H9 (cell line): ENCODE measurements at regions not wholly inside any gene's neighbourhood (a gene's known extent, or its start where the extent isn't known, plus 50 kb on each side); places are given as distances from the start of the nearest gene placed in this dataset.

Experiments used
- DNase-seq: peaks from one replicate; pipeline ENCODE4 v3.0.0-alpha.2; 2017
- H2AFZ ChIP-seq: one replicate; pipeline ENCODE4 v1.6.1; 2013; ENCODE audit warnings: mild to moderate bottlenecking, low read length, control low read depth, moderate library complexity
- H2AK5ac ChIP-seq: 2 replicates; pipeline ENCODE4 v1.6.1; 2013; ENCODE audit warnings: low read length, control low read depth, mixed read lengths; ENCODE audit not compliant: insufficient read length
- H2BK120ac ChIP-seq: one replicate; pipeline ENCODE4 v1.6.1; 2013; ENCODE audit warnings: low read depth, mild to moderate bottlenecking, low read length, control low read depth, inconsistent platforms; ENCODE audit not compliant: poor library complexity, severe bottlenecking
- H2BK12ac ChIP-seq: 2 replicates; pipeline ENCODE4 v1.6.1; 2013; ENCODE audit warnings: low read length, control low read depth, mixed read lengths, low read depth; ENCODE audit not compliant: insufficient read length
- H2BK15ac ChIP-seq: 2 replicates; pipeline ENCODE4 v1.6.1; 2013; ENCODE audit warnings: low read depth, low read length, control low read depth
- H2BK20ac ChIP-seq: one replicate; pipeline ENCODE4 v1.6.1; 2013; ENCODE audit warnings: low read depth, mild to moderate bottlenecking, low read length, control low read depth, inconsistent platforms; ENCODE audit not compliant: poor library complexity, severe bottlenecking
- H2BK5ac ChIP-seq: 2 replicates; pipeline ENCODE4 v1.6.1; 2013; ENCODE audit warnings: low read length, control low read depth, mixed read lengths; ENCODE audit not compliant: insufficient read length
- H3K14ac ChIP-seq: 2 replicates; pipeline ENCODE4 v1.6.1; 2013; ENCODE audit warnings: low read length, control low read depth; ENCODE audit not compliant: insufficient read depth
- H3K18ac ChIP-seq: 2 replicates; pipeline ENCODE4 v1.6.1; 2013; ENCODE audit warnings: low read depth, mild to moderate bottlenecking, mixed read lengths, low read length, control low read depth; ENCODE audit not compliant: insufficient read length
- H3K23ac ChIP-seq: 2 replicates; pipeline ENCODE4 v1.6.1; 2013; ENCODE audit warnings: low read length, control low read depth, mixed read lengths, low read depth; ENCODE audit not compliant: insufficient read length
- H3K23me2 ChIP-seq: 2 replicates; pipeline ENCODE4 v1.6.1; 2013; ENCODE audit warnings: low read depth, mild to moderate bottlenecking, mixed read lengths, low read length, control low read depth; ENCODE audit not compliant: insufficient read length, poor library complexity, severe bottlenecking
- H3K27ac ChIP-seq: 2 replicates; pipeline ENCODE4 v1.5.1; 2013; ENCODE audit warnings: low read length, control low read depth, mixed read lengths, low read depth; ENCODE audit not compliant: insufficient read length
- H3K27me3 ChIP-seq: 2 replicates; pipeline ENCODE4 v1.6.1; 2013; ENCODE audit warnings: low read length, control low read depth, inconsistent platforms; ENCODE audit not compliant: insufficient read depth
- H3K4ac ChIP-seq: 2 replicates; pipeline ENCODE4 v1.6.1; 2013; ENCODE audit warnings: low read depth, mild to moderate bottlenecking, control low read depth, inconsistent platforms, low read length, moderate library complexity
- H3K4me1 ChIP-seq: 2 replicates; pipeline ENCODE4 v1.6.1; 2013; ENCODE audit warnings: low read length, control low read depth, inconsistent platforms; ENCODE audit not compliant: insufficient read depth
- H3K4me2 ChIP-seq: 2 replicates; pipeline ENCODE4 v1.6.1; 2013; ENCODE audit warnings: low read length, control low read depth, mixed read lengths; ENCODE audit not compliant: insufficient read length, insufficient read depth
- H3K56ac ChIP-seq: 2 replicates; pipeline ENCODE4 v1.6.1; 2013; ENCODE audit warnings: low read depth, mild to moderate bottlenecking, mixed read lengths, low read length, control low read depth; ENCODE audit not compliant: insufficient read length
- H3K79me1 ChIP-seq: 2 replicates; pipeline ENCODE4 v1.6.1; 2013; ENCODE audit warnings: low read depth, mild to moderate bottlenecking, moderate library complexity, low read length, control low read depth, inconsistent platforms; ENCODE audit not compliant: insufficient read depth, poor library complexity, severe bottlenecking
- H3K79me2 ChIP-seq: 2 replicates; pipeline ENCODE4 v1.6.1; 2013; ENCODE audit warnings: low read length, control low read depth, inconsistent platforms; ENCODE audit not compliant: insufficient read depth
- H3K9ac ChIP-seq: 2 replicates; pipeline ENCODE4 v1.6.1; 2013; ENCODE audit warnings: low read length, control low read depth, mixed read lengths; ENCODE audit not compliant: insufficient read length; ENCODE audit errors: extremely low read depth
- H3K9me3 ChIP-seq: one replicate; pipeline ENCODE4 v1.6.1; 2013; ENCODE audit warnings: low read depth, low read length, inconsistent platforms; ENCODE audit not compliant: control insufficient read depth
- H3T11ph ChIP-seq: one replicate; pipeline ENCODE4 v1.6.1; 2013; ENCODE audit warnings: mild to moderate bottlenecking, low read length, control low read depth, inconsistent platforms
- H4K20me1 ChIP-seq: one replicate; pipeline ENCODE4 v1.6.1; 2013; ENCODE audit not compliant: control insufficient read depth, insufficient read length, insufficient read depth
- H4K5ac ChIP-seq: 2 replicates; pipeline ENCODE4 v1.6.1; 2013; ENCODE audit warnings: low read depth, mild to moderate bottlenecking, mixed read lengths, low read length, control low read depth; ENCODE audit not compliant: insufficient read length
- H4K8ac ChIP-seq: replicated peaks from 2 replicates; pipeline ENCODE4 v1.6.1; 2013; ENCODE audit warnings: low read length, control low read depth, mixed read lengths, low read depth; ENCODE audit not compliant: insufficient read length
- H4K91ac ChIP-seq: 2 replicates; pipeline ENCODE4 v1.6.1; 2013; ENCODE audit warnings: low read depth, mild to moderate bottlenecking, moderate library complexity, mixed read lengths, low read length, control low read depth; ENCODE audit not compliant: insufficient read length
- H3K27ac Mint-ChIP-seq, 3 experiments: 2 replicates in 2 of 3; 3 replicates in 1 of 3; pipeline ENCODE4 v1.8.0; 2020 to 2021; ENCODE audit warnings: mixed read lengths in 3 of 3, mild to moderate bottlenecking in 1 of 3, moderate library complexity in 1 of 3
- H3K27me3 Mint-ChIP-seq: 2 replicates; pipeline ENCODE4 v1.8.0; 2021; ENCODE audit warnings: low read depth, mild to moderate bottlenecking, moderate library complexity, mixed read lengths
- H3K36me3 Mint-ChIP-seq, 3 experiments: 2 replicates in 2 of 3; 3 replicates in 1 of 3; pipeline ENCODE4 v1.8.0; 2020 to 2021; ENCODE audit warnings: low read depth in 3 of 3, mixed read lengths in 3 of 3; ENCODE audit not compliant: insufficient read depth in 1 of 3
- H3K4me1 Mint-ChIP-seq, 2 experiments: 2 replicates each; pipeline ENCODE4 v1.8.0; 2020; ENCODE audit warnings: mixed read lengths in 2 of 2
- H3K4me3 Mint-ChIP-seq, 2 experiments: 2 replicates in 1 of 2; 3 replicates in 1 of 2; pipeline ENCODE4 v1.8.0; 2020 to 2021; ENCODE audit warnings: mild to moderate bottlenecking in 2 of 2, mixed read lengths in 2 of 2, moderate library complexity in 1 of 2
- H3K9me3 Mint-ChIP-seq, 2 experiments: 2 replicates in 1 of 2; 3 replicates in 1 of 2; pipeline ENCODE4 v1.8.0; 2020; ENCODE audit warnings: mild to moderate bottlenecking in 2 of 2, mixed read lengths in 2 of 2, moderate library complexity in 1 of 2
- WGBS: extraction: QIAGEN DNeasy Blood & Tissue Kit; methylation state at CpG from one replicate; pipeline ENCODE4 v1.1.7; 2013; ENCODE audit warnings: missing lambda C conversion rate, low lambda C conversion rate, mixed read lengths; ENCODE audit not compliant: insufficient read length; ENCODE audit errors: extremely low coverage; 5-methylcytosine and 5-hydroxymethylcytosine counted together
- TF ChIP-seq, protein P1 (sequence below): fragments of 200-600 bp; sonication (generic); conservative IDR thresholded peaks from 3 replicates; pipeline ENCODE4 v1.8.0; 2021; ENCODE audit warnings: antibody characterized with exemption, mild to moderate bottlenecking

DNA sequence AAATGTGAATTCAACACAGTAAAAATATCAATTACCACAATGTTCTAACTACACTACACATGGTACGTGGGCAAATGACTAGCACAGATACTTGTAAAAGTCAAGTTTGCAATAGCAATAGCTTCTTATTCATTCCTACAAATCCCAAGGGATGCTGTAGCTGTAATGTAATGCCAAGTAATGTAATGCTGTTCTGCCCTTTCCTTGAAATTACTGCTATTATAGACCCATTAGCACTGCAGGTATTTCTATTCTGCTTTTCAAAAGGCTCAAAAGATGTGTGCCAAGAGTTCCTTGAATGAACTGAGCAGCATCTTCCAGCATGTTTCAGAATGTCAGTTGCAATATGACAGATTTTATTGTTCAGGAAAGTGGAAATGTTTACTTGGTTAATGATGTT, 129.9 kb upstream of the BANK1 start:
- TF ChIP-seq, protein P1, sequence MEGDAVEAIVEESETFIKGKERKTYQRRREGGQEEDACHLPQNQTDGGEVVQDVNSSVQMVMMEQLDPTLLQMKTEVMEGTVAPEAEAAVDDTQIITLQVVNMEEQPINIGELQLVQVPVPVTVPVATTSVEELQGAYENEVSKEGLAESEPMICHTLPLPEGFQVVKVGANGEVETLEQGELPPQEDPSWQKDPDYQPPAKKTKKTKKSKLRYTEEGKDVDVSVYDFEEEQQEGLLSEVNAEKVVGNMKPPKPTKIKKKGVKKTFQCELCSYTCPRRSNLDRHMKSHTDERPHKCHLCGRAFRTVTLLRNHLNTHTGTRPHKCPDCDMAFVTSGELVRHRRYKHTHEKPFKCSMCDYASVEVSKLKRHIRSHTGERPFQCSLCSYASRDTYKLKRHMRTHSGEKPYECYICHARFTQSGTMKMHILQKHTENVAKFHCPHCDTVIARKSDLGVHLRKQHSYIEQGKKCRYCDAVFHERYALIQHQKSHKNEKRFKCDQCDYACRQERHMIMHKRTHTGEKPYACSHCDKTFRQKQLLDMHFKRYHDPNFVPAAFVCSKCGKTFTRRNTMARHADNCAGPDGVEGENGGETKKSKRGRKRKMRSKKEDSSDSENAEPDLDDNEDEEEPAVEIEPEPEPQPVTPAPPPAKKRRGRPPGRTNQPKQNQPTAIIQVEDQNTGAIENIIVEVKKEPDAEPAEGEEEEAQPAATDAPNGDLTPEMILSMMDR, result no peak
- WGBS, result no CpG with 5 or more reads among the region's 1 CpG
- Histone ChIP-seq H3K56ac (no peak overlapping the region), H3K18ac (no peak overlapping the region), H4K91ac (no peak overlapping the region), H3K9me3 (no peaks in the 10 kb centered on the region), H3K27ac (no peak overlapping the region), H2AFZ (no peak overlapping the region), H2BK12ac (no peak overlapping the region), H3K79me2 (no peaks in the 10 kb centered on the region), H3K9ac (no peak overlapping the region), H2AK5ac (no peak overlapping the region), H2BK5ac (no peak overlapping the region), H2BK20ac (no peak overlapping the region), H3K23me2 (no peaks in the 10 kb centered on the region), H3K79me1 (no peaks in the 10 kb centered on the region), H3K4me1 (no peaks in the 10 kb centered on the region), H3K14ac (no peak overlapping the region), H3T11ph (no peak overlapping the region), H3K23ac (no peak overlapping the region), H2BK15ac (no peak overlapping the region), H4K5ac (no peak overlapping the region), H4K8ac (no peak overlapping the region), H3K4me2 (no peak overlapping the region), H4K20me1 (no peaks in the 10 kb centered on the region), H2BK120ac (no peak overlapping the region), H3K4ac (no peak overlapping the region), H3K27me3 (no peaks in the 10 kb centered on the region)
- Mint-ChIP-seq H3K27me3 (no peaks in the 10 kb centered on the region), H3K36me3 (no peaks in the 10 kb centered on the region; a peak in 1 of 7 replicates), H3K4me1 (no peaks in the 10 kb centered on the region), H3K27ac (no peak overlapping the region), H3K9me3 (no peaks in the 10 kb centered on the region), H3K4me3 (no peak overlapping the region)
- DNase-seq, result no peak
